Suprapubic skin (tissue), 4 donors: ENCODE measurements at regions not wholly inside any gene's neighbourhood (a gene's known extent, or its start where the extent isn't known, plus 50 kb on each side); places are given as distances from the start of the nearest gene placed in this dataset.

ENCODE experiments used
- CTCF ChIP-seq, 2 donors: fragments of 200-600 bp in 1 of 2; fragments of 450-650 bp in 1 of 2; sonication (generic) in 1 of 2; IDR thresholded peaks; one replicate each; pipeline ENCODE4 v1.5.1; 2016 to 2019; ENCODE audit warnings: antibody characterized with exemption in 2 of 2, mild to moderate bottlenecking in 1 of 2, moderate library complexity in 1 of 2
- EP300 ChIP-seq: sonication (generic); formaldehyde crosslinking; IDR thresholded peaks from one replicate; pipeline ENCODE4 v1.6.1; 2017; ENCODE audit warnings: antibody characterized with exemption
- POLR2A ChIP-seq, 2 donors: fragments of 450-650 bp; IDR thresholded peaks; one replicate each; pipeline ENCODE4 v1.6.1; 2017; ENCODE audit warnings: antibody characterized with exemption in 2 of 2, mild to moderate bottlenecking in 2 of 2, moderate library complexity in 2 of 2
- POLR2AphosphoS5 ChIP-seq, 3 donors: sonication (generic); formaldehyde crosslinking; IDR thresholded peaks; one replicate each; pipeline ENCODE4 v1.6.1; 2017; ENCODE audit warnings: antibody characterized with exemption in 3 of 3

DNA sequence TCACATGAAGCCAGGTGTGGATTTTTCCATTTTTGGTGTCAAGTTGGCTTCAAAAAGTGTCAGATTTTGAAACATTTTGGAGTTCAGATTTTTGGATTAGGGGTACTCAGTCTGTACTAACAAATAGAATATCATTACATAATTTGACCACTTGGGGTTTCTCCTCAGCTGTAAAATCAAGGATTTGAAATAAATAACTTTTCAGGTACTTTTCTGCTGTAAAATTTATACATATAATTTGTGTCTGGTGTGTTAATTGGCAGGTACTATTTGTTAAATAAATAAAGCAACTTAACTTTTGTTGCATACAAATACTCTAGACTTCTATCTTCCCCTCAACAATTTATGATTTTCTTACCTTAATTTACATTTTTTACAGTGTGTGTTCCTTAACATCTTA, 234.1 kb upstream of the PRICKLE1 start:
- no peak for TF ChIP-seq CTCF (IDR thresholded peaks at IDR 0.05)
- no peak for TF ChIP-seq EP300
- no peak for TF ChIP-seq POLR2A (IDR thresholded peaks at IDR 0.05)
- no peak for TF ChIP-seq POLR2AphosphoS5 (IDR thresholded peaks at IDR 0.05)
